ENCODE measurements at regions not wholly inside any gene's neighbourhood (a gene's known extent, or its start where the extent isn't known, plus 50 kb on each side); places are given as distances from the start of the nearest gene placed in this dataset.

DNA sequence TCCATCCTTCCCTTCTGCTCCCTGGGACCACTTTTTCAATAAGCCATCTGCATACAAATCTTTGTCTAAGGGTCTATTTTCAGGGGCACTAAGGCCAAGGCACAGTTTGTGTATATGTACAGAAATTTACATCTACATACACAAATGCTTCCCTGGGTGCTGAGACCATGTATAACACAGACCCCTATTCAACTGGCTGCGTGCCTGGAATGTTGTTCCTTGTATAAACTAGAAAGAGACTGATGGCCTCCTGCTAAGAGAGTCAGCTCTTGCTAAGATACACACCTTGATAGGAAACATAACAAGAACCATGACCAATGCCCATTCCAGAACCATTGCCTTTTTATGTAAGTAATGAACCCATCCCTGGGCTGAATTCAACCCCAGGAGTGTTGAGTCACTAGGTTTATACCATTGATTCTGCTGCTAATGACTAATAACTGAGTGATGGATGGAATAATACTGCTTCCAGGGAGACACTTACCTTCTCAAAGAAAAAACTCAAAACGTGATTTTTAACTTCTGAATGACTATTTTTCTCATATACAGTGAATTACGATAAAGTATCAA, 290.7 kb downstream of the FGFR2 start:
- TF ChIP-seq, protein P1, sequence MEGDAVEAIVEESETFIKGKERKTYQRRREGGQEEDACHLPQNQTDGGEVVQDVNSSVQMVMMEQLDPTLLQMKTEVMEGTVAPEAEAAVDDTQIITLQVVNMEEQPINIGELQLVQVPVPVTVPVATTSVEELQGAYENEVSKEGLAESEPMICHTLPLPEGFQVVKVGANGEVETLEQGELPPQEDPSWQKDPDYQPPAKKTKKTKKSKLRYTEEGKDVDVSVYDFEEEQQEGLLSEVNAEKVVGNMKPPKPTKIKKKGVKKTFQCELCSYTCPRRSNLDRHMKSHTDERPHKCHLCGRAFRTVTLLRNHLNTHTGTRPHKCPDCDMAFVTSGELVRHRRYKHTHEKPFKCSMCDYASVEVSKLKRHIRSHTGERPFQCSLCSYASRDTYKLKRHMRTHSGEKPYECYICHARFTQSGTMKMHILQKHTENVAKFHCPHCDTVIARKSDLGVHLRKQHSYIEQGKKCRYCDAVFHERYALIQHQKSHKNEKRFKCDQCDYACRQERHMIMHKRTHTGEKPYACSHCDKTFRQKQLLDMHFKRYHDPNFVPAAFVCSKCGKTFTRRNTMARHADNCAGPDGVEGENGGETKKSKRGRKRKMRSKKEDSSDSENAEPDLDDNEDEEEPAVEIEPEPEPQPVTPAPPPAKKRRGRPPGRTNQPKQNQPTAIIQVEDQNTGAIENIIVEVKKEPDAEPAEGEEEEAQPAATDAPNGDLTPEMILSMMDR (IDR thresholded peaks at IDR 0.05) = no peak
- Histone ChIP-seq H3K9me3 (ENCODE audit: control insufficient read depth, low read length) (no peaks in the 10 kb centered on the region), H3K36me3 (ENCODE audit: control insufficient read depth, insufficient read depth, low read length) (no peaks in the 10 kb centered on the region), H3K4me2 (ENCODE audit: low read length) (no peak overlapping the region), H3K27me3 (ENCODE audit: control insufficient read depth, insufficient read depth, low read length) (no peaks in the 10 kb centered on the region), H3K27ac (no peak overlapping the region), H3K4me3 (ENCODE audit: low read depth, low read length) (no peak overlapping the region), H3K9ac (no peak overlapping the region), H3K79me2 (no peaks in the 10 kb centered on the region), H3K4me1 (no peaks in the 10 kb centered on the region), H2AFZ (no peak overlapping the region)

DNA sequence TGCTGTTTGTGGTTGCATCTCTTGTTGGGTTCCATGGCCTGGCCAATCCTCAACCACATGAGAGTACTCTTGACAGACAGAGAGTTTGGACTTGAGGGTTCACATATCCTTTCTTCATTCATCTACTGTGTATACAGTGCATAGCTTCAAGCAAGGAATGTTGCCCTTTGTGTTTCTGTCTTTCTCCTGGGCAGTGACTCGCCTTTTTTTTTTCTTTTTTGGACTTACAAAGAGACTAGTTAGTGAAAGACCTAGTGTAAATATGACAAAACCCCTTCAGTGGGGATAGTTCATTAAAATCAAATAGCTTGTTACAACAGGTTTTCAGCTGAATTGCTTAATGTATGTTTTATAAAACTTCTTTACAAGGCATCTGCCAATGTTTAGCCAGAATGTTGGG, 290.2 kb downstream of the FGFR2 start:
- H3K4me2 ChIP-seq (ENCODE audit: low read length) = no peak overlapping the region
- no peaks in the 10 kb centered on the region for H3K9me3 ChIP-seq (ENCODE audit: control insufficient read depth, low read length)
- no peak overlapping the region for H2AFZ ChIP-seq
- TF ChIP-seq, protein P1 (IDR thresholded peaks at IDR 0.05) = no peak
- H3K9ac ChIP-seq = no peak overlapping the region
- H3K36me3 ChIP-seq (ENCODE audit: control insufficient read depth, insufficient read depth, low read length) = no peaks in the 10 kb centered on the region
- no peaks in the 10 kb centered on the region for H3K79me2 ChIP-seq
- H3K27ac ChIP-seq = no peak overlapping the region
- H3K27me3 ChIP-seq (ENCODE audit: control insufficient read depth, insufficient read depth, low read length) = no peaks in the 10 kb centered on the region
- H3K4me1 ChIP-seq = no peaks in the 10 kb centered on the region
- no peak overlapping the region for H3K4me3 ChIP-seq (ENCODE audit: low read depth, low read length)

DNA sequence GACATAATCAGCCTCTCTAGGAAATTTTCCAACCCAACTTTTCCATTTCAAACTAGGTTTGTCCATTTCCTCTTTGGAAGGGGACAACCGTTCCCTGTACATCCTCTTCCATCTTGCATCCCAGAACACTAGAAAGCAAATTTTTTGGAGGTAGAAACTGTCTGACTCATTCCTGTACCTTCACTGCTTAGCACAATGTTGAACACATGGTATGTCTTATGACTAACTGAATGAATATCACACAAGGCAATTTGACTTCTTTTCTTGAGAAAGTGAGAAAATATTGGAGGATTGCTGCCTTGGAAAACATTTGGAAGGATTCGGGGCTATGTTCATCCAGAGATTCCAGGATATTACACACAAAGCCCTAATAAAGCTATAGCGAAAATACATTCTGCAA, 289.1 kb downstream of the FGFR2 start:
- Histone ChIP-seq H2AFZ (no peak overlapping the region), H3K36me3 (ENCODE audit: control insufficient read depth, insufficient read depth, low read length) (no peaks in the 10 kb centered on the region), H3K79me2 (no peaks in the 10 kb centered on the region), H3K4me1 (no peaks in the 10 kb centered on the region), H3K9ac (no peak overlapping the region), H3K4me2 (ENCODE audit: low read length) (no peak overlapping the region), H3K9me3 (ENCODE audit: control insufficient read depth, low read length) (no peaks in the 10 kb centered on the region), H3K27me3 (ENCODE audit: control insufficient read depth, insufficient read depth, low read length) (no peaks in the 10 kb centered on the region), H3K27ac (no peak overlapping the region), H3K4me3 (ENCODE audit: low read depth, low read length) (no peak overlapping the region)
- TF ChIP-seq, protein P1 (IDR thresholded peaks at IDR 0.05) = no peak

DNA sequence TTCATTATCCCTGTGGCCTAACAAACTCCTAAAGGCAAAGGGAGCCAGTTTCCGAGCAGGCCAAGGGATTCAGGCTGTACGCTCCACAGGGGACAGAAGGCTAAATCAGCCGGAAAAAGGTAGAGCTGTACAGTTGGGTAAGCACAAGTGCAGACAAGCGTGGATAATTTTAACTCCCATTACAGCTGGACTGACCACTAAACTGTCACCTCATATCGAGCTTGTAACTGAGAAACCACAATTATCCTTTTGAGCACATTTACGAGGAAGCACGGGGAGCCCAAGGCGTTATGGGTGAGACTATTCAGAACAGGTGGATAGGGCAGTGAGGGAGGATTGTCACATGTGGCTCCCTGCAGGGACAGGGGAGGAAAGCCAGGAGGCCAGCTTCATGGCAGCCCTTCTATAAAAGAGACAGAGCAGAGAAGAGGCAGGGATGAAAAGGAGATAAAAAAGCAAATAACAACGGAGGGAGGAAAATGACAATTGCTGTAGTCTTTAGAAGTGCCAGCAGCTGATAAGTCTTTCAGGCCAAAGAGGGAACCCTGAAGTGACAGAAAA, 288.0 kb downstream of the FGFR2 start:
- no peaks in the 10 kb centered on the region for H3K4me1 ChIP-seq
- H3K36me3 ChIP-seq (ENCODE audit: control insufficient read depth, insufficient read depth, low read length) = no peaks in the 10 kb centered on the region
- no peak overlapping the region for H2AFZ ChIP-seq
- H3K27ac ChIP-seq = no peak overlapping the region
- no peak overlapping the region for H3K4me2 ChIP-seq (ENCODE audit: low read length)
- H3K9ac ChIP-seq = no peak overlapping the region
- TF ChIP-seq, protein P1 (IDR thresholded peaks at IDR 0.05) = no peak
- H3K4me3 ChIP-seq (ENCODE audit: low read depth, low read length) = no peak overlapping the region
- no peaks in the 10 kb centered on the region for H3K27me3 ChIP-seq (ENCODE audit: control insufficient read depth, insufficient read depth, low read length)
- no peaks in the 10 kb centered on the region for H3K9me3 ChIP-seq (ENCODE audit: control insufficient read depth, low read length)
- no peaks in the 10 kb centered on the region for H3K79me2 ChIP-seq

DNA sequence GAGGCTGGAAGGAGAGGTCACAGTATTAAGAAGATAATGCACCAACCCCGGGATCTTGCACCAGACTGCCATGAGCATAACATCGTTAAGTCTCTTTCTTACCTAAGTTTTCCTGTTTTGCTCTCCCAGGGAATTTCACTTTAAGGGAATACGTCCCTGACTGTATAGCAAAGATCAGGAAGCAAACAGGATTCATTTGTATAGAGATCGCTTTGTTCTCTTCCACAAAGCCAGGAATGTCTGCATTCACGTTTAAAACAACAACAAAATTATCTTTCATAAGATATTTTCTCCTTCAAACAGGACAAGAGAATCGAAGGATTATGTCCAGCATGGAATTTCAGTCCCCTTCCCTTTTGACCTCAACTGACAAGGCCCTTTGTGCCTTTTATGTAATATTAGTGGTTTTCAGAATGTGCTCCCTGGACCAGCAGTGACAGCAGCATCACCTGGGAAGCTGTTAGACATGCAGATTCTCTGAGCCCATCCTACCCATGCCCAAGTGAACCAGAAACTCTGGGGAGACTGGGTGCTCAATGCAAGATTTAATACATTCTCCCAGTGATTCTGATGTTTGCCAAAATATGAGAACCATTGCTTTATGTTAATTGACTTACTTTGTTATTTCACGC, 286.3 kb downstream of the FGFR2 start:
- no peak overlapping the region for H2AFZ ChIP-seq
- H3K4me3 ChIP-seq (ENCODE audit: low read depth, low read length) = no peak overlapping the region
- H3K9ac ChIP-seq = no peak overlapping the region
- TF ChIP-seq, protein P1 (IDR thresholded peaks at IDR 0.05) = no peak
- H3K9me3 ChIP-seq (ENCODE audit: control insufficient read depth, low read length) = no peaks in the 10 kb centered on the region
- no peaks in the 10 kb centered on the region for H3K36me3 ChIP-seq (ENCODE audit: control insufficient read depth, insufficient read depth, low read length)
- H3K79me2 ChIP-seq = no peaks in the 10 kb centered on the region
- no peaks in the 10 kb centered on the region for H3K4me1 ChIP-seq
- H3K4me2 ChIP-seq (ENCODE audit: low read length) = no peak overlapping the region
- no peaks in the 10 kb centered on the region for H3K27me3 ChIP-seq (ENCODE audit: control insufficient read depth, insufficient read depth, low read length)
- no peak overlapping the region for H3K27ac ChIP-seq
